H9 (cell line): ENCODE measurements at regions not wholly inside any gene's neighbourhood (a gene's known extent, or its start where the extent isn't known, plus 50 kb on each side); places are given as distances from the start of the nearest gene placed in this dataset.

Experiments
- DNase-seq: peaks from one replicate; pipeline ENCODE4 v3.0.0-alpha.2; 2017
- H2AFZ ChIP-seq: one replicate; pipeline ENCODE4 v1.6.1; 2013; ENCODE audit warnings: mild to moderate bottlenecking, low read length, control low read depth, moderate library complexity
- H2AK5ac ChIP-seq: 2 replicates; pipeline ENCODE4 v1.6.1; 2013; ENCODE audit warnings: low read length, control low read depth, mixed read lengths; ENCODE audit not compliant: insufficient read length
- H2BK120ac ChIP-seq: one replicate; pipeline ENCODE4 v1.6.1; 2013; ENCODE audit warnings: low read depth, mild to moderate bottlenecking, low read length, control low read depth, inconsistent platforms; ENCODE audit not compliant: poor library complexity, severe bottlenecking
- H2BK12ac ChIP-seq: 2 replicates; pipeline ENCODE4 v1.6.1; 2013; ENCODE audit warnings: low read length, control low read depth, mixed read lengths, low read depth; ENCODE audit not compliant: insufficient read length
- H2BK15ac ChIP-seq: 2 replicates; pipeline ENCODE4 v1.6.1; 2013; ENCODE audit warnings: low read depth, low read length, control low read depth
- H2BK20ac ChIP-seq: one replicate; pipeline ENCODE4 v1.6.1; 2013; ENCODE audit warnings: low read depth, mild to moderate bottlenecking, low read length, control low read depth, inconsistent platforms; ENCODE audit not compliant: poor library complexity, severe bottlenecking
- H2BK5ac ChIP-seq: 2 replicates; pipeline ENCODE4 v1.6.1; 2013; ENCODE audit warnings: low read length, control low read depth, mixed read lengths; ENCODE audit not compliant: insufficient read length
- H3K14ac ChIP-seq: 2 replicates; pipeline ENCODE4 v1.6.1; 2013; ENCODE audit warnings: low read length, control low read depth; ENCODE audit not compliant: insufficient read depth
- H3K18ac ChIP-seq: 2 replicates; pipeline ENCODE4 v1.6.1; 2013; ENCODE audit warnings: low read depth, mild to moderate bottlenecking, mixed read lengths, low read length, control low read depth; ENCODE audit not compliant: insufficient read length
- H3K23ac ChIP-seq: 2 replicates; pipeline ENCODE4 v1.6.1; 2013; ENCODE audit warnings: low read length, control low read depth, mixed read lengths, low read depth; ENCODE audit not compliant: insufficient read length
- H3K23me2 ChIP-seq: 2 replicates; pipeline ENCODE4 v1.6.1; 2013; ENCODE audit warnings: low read depth, mild to moderate bottlenecking, mixed read lengths, low read length, control low read depth; ENCODE audit not compliant: insufficient read length, poor library complexity, severe bottlenecking
- H3K27ac ChIP-seq: 2 replicates; pipeline ENCODE4 v1.5.1; 2013; ENCODE audit warnings: low read length, control low read depth, mixed read lengths, low read depth; ENCODE audit not compliant: insufficient read length
- H3K27me3 ChIP-seq: 2 replicates; pipeline ENCODE4 v1.6.1; 2013; ENCODE audit warnings: low read length, control low read depth, inconsistent platforms; ENCODE audit not compliant: insufficient read depth
- H3K4ac ChIP-seq: 2 replicates; pipeline ENCODE4 v1.6.1; 2013; ENCODE audit warnings: low read depth, mild to moderate bottlenecking, control low read depth, inconsistent platforms, low read length, moderate library complexity
- H3K4me1 ChIP-seq: 2 replicates; pipeline ENCODE4 v1.6.1; 2013; ENCODE audit warnings: low read length, control low read depth, inconsistent platforms; ENCODE audit not compliant: insufficient read depth
- H3K4me2 ChIP-seq: 2 replicates; pipeline ENCODE4 v1.6.1; 2013; ENCODE audit warnings: low read length, control low read depth, mixed read lengths; ENCODE audit not compliant: insufficient read length, insufficient read depth
- H3K56ac ChIP-seq: 2 replicates; pipeline ENCODE4 v1.6.1; 2013; ENCODE audit warnings: low read depth, mild to moderate bottlenecking, mixed read lengths, low read length, control low read depth; ENCODE audit not compliant: insufficient read length
- H3K79me1 ChIP-seq: 2 replicates; pipeline ENCODE4 v1.6.1; 2013; ENCODE audit warnings: low read depth, mild to moderate bottlenecking, moderate library complexity, low read length, control low read depth, inconsistent platforms; ENCODE audit not compliant: insufficient read depth, poor library complexity, severe bottlenecking
- H3K79me2 ChIP-seq: 2 replicates; pipeline ENCODE4 v1.6.1; 2013; ENCODE audit warnings: low read length, control low read depth, inconsistent platforms; ENCODE audit not compliant: insufficient read depth
- H3K9ac ChIP-seq: 2 replicates; pipeline ENCODE4 v1.6.1; 2013; ENCODE audit warnings: low read length, control low read depth, mixed read lengths; ENCODE audit not compliant: insufficient read length; ENCODE audit errors: extremely low read depth
- H3K9me3 ChIP-seq: one replicate; pipeline ENCODE4 v1.6.1; 2013; ENCODE audit warnings: low read depth, low read length, inconsistent platforms; ENCODE audit not compliant: control insufficient read depth
- H3T11ph ChIP-seq: one replicate; pipeline ENCODE4 v1.6.1; 2013; ENCODE audit warnings: mild to moderate bottlenecking, low read length, control low read depth, inconsistent platforms
- H4K20me1 ChIP-seq: one replicate; pipeline ENCODE4 v1.6.1; 2013; ENCODE audit not compliant: control insufficient read depth, insufficient read length, insufficient read depth
- H4K5ac ChIP-seq: 2 replicates; pipeline ENCODE4 v1.6.1; 2013; ENCODE audit warnings: low read depth, mild to moderate bottlenecking, mixed read lengths, low read length, control low read depth; ENCODE audit not compliant: insufficient read length
- H4K8ac ChIP-seq: replicated peaks from 2 replicates; pipeline ENCODE4 v1.6.1; 2013; ENCODE audit warnings: low read length, control low read depth, mixed read lengths, low read depth; ENCODE audit not compliant: insufficient read length
- H4K91ac ChIP-seq: 2 replicates; pipeline ENCODE4 v1.6.1; 2013; ENCODE audit warnings: low read depth, mild to moderate bottlenecking, moderate library complexity, mixed read lengths, low read length, control low read depth; ENCODE audit not compliant: insufficient read length
- H3K27ac Mint-ChIP-seq, 3 experiments: 2 replicates in 2 of 3; 3 replicates in 1 of 3; pipeline ENCODE4 v1.8.0; 2020 to 2021; ENCODE audit warnings: mixed read lengths in 3 of 3, mild to moderate bottlenecking in 1 of 3, moderate library complexity in 1 of 3
- H3K27me3 Mint-ChIP-seq: 2 replicates; pipeline ENCODE4 v1.8.0; 2021; ENCODE audit warnings: low read depth, mild to moderate bottlenecking, moderate library complexity, mixed read lengths
- H3K36me3 Mint-ChIP-seq, 3 experiments: 2 replicates in 2 of 3; 3 replicates in 1 of 3; pipeline ENCODE4 v1.8.0; 2020 to 2021; ENCODE audit warnings: low read depth in 3 of 3, mixed read lengths in 3 of 3; ENCODE audit not compliant: insufficient read depth in 1 of 3
- H3K4me1 Mint-ChIP-seq, 2 experiments: 2 replicates each; pipeline ENCODE4 v1.8.0; 2020; ENCODE audit warnings: mixed read lengths in 2 of 2
- H3K4me3 Mint-ChIP-seq, 2 experiments: 2 replicates in 1 of 2; 3 replicates in 1 of 2; pipeline ENCODE4 v1.8.0; 2020 to 2021; ENCODE audit warnings: mild to moderate bottlenecking in 2 of 2, mixed read lengths in 2 of 2, moderate library complexity in 1 of 2
- H3K9me3 Mint-ChIP-seq, 2 experiments: 2 replicates in 1 of 2; 3 replicates in 1 of 2; pipeline ENCODE4 v1.8.0; 2020; ENCODE audit warnings: mild to moderate bottlenecking in 2 of 2, mixed read lengths in 2 of 2, moderate library complexity in 1 of 2
- CTCF ChIP-seq: fragments of 200-600 bp; sonication (generic); conservative IDR thresholded peaks from 3 replicates; pipeline ENCODE4 v1.8.0; 2021; ENCODE audit warnings: antibody characterized with exemption, mild to moderate bottlenecking
- WGBS: extraction: QIAGEN DNeasy Blood & Tissue Kit; methylation state at CpG from one replicate; pipeline ENCODE4 v1.1.7; 2013; ENCODE audit warnings: missing lambda C conversion rate, low lambda C conversion rate, mixed read lengths; ENCODE audit not compliant: insufficient read length; ENCODE audit errors: extremely low coverage; 5-methylcytosine and 5-hydroxymethylcytosine counted together

GRCh38 chr18:13993730-13994129 lies 78.4 kb upstream of the MC2R start:
- H3K27me3 Mint-ChIP-seq, result no peaks in the 10 kb centered on the region; the same call in 1 of the 2 replicates
- H3K9ac ChIP-seq, result no peak overlapping the region
- no peaks in the 10 kb centered on the region for H3K4me1 ChIP-seq
- H2BK120ac ChIP-seq, result no peak overlapping the region
- no CpG with 5 or more reads among the region's 5 CpGs for WGBS
- no peak overlapping the region for H2BK15ac ChIP-seq
- no peak overlapping the region for H3K4me2 ChIP-seq
- H3K79me1 ChIP-seq, result no peaks in the 10 kb centered on the region
- H3K18ac ChIP-seq, result no peak overlapping the region
- no peaks in the 10 kb centered on the region for H3K27me3 ChIP-seq
- no peak overlapping the region for H3K27ac Mint-ChIP-seq
- no peak overlapping the region for H2AFZ ChIP-seq
- H3K4me1 Mint-ChIP-seq, result peaks cover 13 to 20% of the 10 kb centered on the region in 2 experiments
- DNase-seq, result no peak
- H3K4me3 Mint-ChIP-seq, result no peak overlapping the region
- no peak overlapping the region for H3K56ac ChIP-seq
- H4K8ac ChIP-seq, result no peak overlapping the region
- no peak overlapping the region for H4K91ac ChIP-seq
- H2BK12ac ChIP-seq, result no peak overlapping the region
- no peaks in the 10 kb centered on the region for H3K9me3 ChIP-seq
- H4K5ac ChIP-seq, result no peak overlapping the region
- no peaks in the 10 kb centered on the region for H4K20me1 ChIP-seq
- H3K79me2 ChIP-seq, result no peaks in the 10 kb centered on the region
- no peak for TF ChIP-seq CTCF
- H2BK20ac ChIP-seq, result no peak overlapping the region
- H2AK5ac ChIP-seq, result no peak overlapping the region
- peaks cover 5 to 16% (median 8%) of the 10 kb centered on the region in 3 experiments for H3K36me3 Mint-ChIP-seq
- H3K4ac ChIP-seq, result no peak overlapping the region
- H2BK5ac ChIP-seq, result no peak overlapping the region
- H3K23ac ChIP-seq, result no peak overlapping the region
- H3K27ac ChIP-seq, result no peak overlapping the region
- H3K14ac ChIP-seq, result no peak overlapping the region
- peaks cover 11 to 18% of the 10 kb centered on the region in 2 experiments for H3K9me3 Mint-ChIP-seq
- H3K23me2 ChIP-seq, result no peaks in the 10 kb centered on the region
- H3T11ph ChIP-seq, result no peak overlapping the region
